DMS 273 treated with DMSO at 0.1 percent for 48 hours (cell line): ENCODE measurements at regions not wholly inside any gene's neighbourhood (a gene's known extent, or its start where the extent isn't known, plus 50 kb on each side); places are given as distances from the start of the nearest gene placed in this dataset.
"Not testable (repeated sequence)": the region's sequence is repeated elsewhere in the genome, so short reads cannot be mapped to it uniquely, and the experiment has no call there.

ENCODE experiments used
- DNase-seq: peaks from one replicate; lab custom pipeline; 2025; lab: John Stamatoyannopoulos, UW

DNA sequence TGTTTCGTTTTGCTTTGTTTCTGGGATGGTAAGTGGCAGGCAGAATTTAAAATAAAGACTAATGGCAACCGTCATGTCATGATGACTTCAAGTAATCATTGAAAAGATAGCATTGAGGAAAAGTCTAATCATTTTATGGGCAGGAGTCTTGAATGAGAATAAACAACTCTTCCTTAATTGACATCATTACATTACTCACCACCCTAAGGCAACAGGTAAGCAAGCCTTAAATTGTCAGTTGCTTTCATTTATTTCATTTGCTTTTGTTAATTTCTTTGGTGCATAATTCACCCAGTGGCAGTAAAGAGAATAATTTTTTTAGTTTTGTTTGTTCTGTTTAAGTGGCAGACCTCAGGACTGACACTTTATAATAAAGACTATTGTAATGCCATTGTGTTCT is 669.0 kb downstream of the RWDD3 start:
- DNase-seq = no peak

DNA sequence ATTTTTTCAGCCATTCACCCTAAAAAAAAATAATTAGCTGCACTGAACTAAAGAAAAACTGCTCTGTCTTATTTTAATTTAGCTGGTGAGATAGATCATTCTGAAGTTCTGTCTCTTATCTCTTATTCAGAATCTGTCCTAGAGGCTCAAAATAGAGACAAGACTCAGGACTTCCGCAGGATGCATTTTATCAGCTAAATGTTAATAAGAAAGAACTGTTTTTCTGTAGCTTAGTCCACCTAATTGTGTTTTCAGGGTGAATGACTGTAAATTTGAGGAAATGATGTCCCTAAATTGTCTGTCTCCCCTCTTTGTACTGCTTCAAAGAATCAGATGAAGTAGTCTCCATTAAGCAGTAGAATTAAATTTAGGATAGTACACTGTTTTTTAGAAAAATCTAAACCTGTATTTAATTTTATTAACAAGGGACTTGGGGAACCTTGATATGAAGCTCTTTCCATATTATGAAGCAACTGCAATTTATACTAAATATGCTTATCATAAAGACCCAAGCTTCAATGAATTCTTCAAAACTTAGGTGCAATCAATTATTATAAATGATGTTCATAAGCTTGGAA is 671.9 kb downstream of the RWDD3 start:
- DNase-seq = no peak

DNA sequence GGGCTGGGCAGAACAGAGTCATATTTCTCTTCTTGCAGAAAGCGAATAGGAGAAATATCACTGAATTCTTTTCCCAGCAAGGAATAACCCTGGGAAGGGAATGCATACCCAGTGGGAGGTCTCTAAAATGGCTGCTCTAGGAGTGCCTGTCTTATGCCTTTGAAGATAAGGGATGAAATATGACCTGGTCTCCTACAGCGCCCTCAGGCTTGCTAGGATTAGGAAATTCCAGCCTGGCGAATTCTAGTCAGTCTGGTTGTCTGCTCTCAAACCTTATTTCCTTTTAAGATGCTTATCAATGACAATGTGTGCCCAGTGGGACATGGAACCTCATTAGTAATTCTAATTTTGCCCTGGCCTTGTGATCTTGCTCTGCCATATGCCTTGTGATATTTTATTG is 677.7 kb downstream of the RWDD3 start:
- not testable (repeated sequence) for DNase-seq

GRCh38 chr1:95916616-95917015 is 682.6 kb downstream of the RWDD3 start:
- no peak for DNase-seq

DNA sequence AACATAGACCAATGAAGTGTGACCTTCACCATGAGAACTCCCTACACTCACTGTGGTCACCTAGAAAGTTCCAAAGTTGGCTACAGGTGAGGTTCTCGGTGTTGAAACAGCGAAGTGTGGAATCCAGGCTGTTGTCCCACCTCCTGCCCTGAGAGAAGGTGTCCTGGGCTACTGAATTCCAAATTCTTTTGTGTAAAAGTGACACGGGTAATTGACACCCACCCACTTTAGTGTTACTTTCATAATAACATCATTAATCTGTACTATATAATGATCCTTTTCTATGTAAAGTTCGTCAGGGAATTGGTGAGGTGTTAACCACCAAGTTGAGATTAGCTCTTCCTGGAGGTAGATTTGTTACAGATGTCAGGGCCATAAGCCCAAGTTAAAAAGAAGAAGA is 690.7 kb downstream of the RWDD3 start:
- no peak for DNase-seq

DNA sequence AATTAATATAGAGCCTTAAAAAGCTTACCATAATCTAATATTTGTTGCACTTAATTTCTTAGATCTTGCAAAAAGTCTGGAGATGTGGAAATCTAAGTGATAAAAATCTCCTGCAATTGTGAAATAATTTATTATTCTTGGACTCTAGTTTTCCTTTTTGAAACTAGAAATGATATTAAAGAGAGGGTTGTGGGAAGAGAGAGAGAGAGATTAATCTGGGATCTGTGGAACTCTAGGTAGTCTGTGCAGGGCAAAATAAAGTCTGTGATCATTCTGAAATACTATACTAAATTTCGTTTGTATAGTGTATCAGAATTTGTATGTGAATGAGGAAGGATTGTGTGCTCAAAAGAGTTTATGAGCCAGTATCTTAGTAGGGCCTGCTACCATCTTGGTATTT is 692.3 kb downstream of the RWDD3 start:
- DNase-seq = no peak

- no peak for DNase-seq
Observed at GRCh38 chr1:95927061-95927460, 693.1 kb downstream of the RWDD3 start.

DNA sequence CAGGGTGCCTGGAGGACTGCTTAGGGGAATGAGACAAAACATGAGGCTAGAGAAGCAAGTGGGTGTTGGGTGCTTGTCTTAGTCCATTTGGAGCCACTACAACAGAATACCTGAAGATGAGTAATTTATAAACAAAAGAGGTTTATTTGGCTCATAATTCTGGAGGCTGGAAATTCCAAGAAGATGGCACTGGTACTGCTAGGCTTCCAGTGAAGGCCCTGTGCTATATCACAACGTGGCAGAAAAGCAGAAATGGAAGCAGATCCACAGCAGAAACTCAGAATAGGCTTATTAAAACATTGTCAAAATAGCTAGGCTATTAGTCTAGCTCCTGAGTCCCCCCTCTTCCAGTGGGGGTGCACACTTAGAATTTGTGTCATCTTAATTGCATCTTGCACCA is 701.7 kb downstream of the RWDD3 start:
- DNase-seq = no peak

DNA sequence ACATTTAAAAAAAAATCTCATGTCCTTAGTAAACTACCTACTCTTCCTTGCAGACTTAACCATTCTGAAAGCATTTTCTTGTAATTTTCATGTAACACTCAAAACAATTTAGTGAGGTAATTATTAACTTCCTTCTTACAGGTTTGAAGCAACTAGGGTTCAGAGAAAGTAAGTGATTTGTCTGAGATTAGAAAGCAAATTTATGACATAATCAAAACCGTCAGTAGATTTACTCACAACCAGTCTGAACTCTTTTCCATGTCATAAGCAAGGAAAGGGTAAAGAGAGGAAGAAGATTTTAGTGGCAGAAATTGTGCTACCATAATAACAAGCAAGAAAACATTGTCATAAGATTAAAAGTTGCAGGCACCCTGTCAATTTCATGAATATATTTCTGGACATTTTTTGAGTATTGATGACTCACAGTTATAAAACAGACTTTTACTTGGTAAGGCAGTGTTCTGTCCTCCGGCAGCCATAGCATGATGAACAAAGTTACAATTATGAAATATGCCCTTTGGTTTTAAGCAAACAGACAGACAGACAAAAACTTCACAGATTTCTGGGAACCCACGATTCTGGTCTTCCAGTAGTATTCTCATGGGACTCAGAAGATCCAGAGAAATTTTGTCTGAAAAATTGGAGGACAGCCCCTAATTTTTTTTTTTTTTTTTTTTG is 707.2 kb downstream of the RWDD3 start:
- no peak for DNase-seq

DNA sequence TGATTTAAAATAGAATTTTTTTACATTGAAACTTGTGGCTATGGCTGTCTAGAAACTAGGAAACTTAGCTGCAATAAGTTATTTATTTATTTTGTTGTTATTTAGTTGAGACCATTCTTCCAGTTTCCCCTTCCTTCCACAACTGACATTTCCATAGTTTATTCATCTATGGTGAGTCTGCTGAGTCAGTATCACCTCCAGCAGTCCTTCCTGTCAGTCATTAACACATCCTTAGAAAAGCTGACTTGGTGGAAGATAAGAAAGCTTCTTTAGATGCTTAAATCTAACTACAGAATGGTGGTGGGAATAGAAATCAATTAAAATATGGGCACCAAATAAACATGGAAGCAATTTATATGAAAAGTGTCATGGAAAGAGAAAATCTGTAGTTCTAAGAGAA is 714.0 kb downstream of the RWDD3 start:
- no peak for DNase-seq

DNA sequence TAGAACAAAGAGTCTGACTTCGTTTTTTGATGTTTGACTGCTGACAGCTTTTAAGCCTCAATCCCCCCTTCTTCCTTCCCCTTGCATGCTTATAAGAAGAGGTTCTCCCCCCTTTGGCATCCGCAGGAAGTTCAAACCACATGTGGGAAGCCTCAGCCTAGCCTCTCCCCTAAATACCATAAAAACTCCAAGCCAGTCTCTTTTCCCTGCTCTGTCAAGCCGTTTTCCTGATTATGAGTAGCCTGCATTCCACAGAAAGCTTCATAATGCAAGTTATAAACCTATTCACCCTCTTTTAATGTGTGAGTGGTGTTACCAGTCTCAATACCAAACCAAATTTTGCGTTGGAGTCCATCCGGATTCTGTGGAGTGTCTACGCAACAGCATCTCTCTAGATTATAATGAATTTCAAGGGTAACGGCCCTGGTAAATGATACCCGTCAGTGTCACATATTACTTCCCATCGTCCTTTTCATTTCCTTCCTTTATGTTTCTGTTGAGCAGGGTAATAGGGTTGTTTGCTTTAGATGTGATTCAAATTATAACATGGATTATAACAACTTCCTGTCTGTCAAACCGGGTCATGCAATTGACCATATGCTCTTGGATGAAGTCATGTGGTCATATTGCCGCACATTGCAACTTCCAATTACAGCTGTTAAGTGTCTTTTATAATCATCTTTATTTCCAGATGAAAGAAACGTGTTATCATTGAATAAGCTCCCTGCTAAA is 717.5 kb downstream of the RWDD3 start:
- DNase-seq = no peak

GRCh38 chr1:95953015-95953414 is 719.0 kb downstream of the RWDD3 start:
- no peak for DNase-seq

DNA sequence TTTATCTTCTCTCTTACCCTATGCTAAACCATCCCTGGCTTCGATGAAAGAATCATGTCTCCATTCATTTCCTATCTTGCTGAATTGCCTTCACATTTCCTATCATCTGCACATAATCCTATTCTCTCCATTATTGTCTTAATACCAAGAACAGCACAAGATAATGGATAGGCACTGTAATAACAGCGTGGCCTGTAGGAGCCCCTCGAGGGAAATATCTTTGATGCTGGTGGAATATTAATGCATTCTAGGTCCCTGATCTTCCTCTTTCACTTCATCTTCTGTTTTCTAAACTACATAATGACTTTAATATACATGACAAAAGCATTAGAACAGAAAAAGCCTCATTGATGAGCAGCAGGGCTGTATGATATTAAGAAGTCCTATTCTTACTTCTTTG is 720.6 kb downstream of the RWDD3 start:
- no peak for DNase-seq

- DNase-seq = no peak
Observed at GRCh38 chr1:95956215-95956614, 722.2 kb downstream of the RWDD3 start.

DNA sequence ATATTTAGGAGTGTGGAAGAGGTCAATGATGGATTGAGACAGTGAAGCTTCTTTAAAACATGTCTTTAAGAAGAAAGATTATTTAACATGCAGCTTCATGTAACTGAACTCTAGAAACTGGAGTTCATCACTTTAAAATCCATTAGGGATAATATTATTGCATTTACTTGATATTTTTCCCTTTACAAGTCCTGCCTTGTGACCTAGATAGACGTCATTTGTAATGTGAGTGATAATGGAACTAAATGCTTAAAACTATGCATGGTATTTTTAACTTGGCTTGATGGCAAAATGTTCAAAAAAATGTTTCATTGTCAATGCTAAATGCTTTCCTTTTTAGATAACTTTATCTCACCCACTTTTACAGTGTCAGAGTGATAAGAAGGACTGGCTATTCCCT is 723.7 kb downstream of the RWDD3 start:
- no peak for DNase-seq

DNA sequence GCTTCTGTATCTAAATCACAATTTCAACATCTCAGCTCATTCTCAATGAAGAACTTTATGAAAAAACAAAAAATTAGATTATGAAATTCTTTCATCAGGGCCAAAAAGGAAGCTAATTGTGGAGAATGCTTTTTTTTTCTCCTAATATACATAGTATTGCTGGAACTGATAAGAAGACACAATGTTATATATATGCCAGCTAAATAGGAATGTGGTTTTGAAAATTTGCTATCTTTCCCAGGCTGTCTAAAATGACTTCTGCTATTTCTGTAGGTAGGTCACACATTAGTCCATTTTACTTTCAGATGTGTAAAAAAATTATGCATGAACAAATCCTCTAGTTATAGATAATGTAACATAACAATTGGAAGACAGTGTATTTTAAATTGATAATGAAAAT is 732.9 kb downstream of the RWDD3 start:
- no peak for DNase-seq

GRCh38 chr1:95974586-95974985 is 740.6 kb downstream of the RWDD3 start:
- DNase-seq = no peak

DNA sequence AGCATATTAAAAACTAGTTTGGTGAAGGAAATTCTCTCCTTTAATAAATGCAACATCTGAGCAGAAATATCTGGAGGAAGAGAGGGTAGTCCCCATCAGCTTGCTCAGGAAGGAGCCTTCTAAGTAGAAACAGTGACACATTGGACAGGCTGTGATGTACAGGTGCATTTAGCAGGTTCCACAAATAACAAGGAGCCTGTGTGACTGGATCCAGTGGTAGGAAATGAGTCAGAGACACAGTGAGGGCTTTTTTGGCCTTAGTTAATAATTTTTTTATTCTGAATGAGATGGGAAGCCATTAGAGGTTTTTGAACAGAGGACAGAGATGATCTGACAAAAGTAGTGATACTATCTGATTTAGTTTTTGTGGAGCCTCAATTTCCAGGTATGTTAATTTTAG is 738.9 kb upstream of the PTBP2 start:
- DNase-seq = no peak

DNA sequence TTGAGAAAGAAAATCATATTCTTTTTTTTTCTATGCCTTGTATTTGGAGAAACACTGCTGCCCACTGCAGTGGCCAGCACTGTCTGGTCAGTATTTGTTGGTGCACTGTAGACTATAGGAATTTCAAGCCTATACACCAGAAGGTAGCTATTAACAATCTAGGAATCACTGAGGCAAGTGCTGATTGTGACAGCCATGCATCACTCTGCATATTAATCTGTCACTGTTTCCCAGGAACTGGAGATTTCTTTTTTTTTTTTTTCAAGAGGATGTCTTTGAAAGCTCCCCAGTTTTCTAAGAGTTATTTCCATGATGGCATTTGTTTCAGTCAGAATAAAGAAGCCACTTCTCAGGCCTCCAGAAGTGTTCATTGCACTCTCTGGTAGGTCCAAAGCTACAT is 737.8 kb upstream of the PTBP2 start:
- no peak for DNase-seq

DNA sequence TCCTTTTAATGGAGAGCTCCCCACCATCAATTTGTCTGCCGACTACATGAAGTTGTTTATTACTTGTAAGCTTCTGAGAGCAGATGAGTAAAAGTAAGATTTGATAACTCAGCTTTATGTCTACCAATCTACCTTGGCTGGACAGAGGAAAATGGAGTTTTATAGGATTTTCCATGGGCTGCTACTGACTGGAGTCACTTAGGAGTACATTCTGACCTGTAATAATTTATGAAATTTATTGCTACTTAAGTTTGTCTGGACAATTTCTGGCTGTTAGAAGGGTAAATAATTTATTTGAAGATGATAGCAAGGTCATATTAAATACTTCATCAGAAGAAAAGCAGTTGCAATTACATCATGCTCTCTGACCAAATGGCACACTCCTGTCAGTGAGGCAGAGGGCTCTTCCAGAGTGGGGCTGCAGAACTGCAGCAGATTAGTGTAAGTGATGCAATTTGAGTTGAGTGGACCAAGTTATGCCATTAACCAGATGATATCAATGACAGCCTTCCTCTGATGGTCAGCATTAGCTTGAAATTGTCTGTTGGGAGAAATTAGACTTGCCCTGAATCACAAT is 736.7 kb upstream of the PTBP2 start:
- no peak for DNase-seq

- DNase-seq = no peak
Observed at GRCh38 chr1:95990033-95990432, 731.6 kb upstream of the PTBP2 start.

GRCh38 chr1:95991787-95992520 is 729.6 kb upstream of the PTBP2 start:
- no peak for DNase-seq

DNA sequence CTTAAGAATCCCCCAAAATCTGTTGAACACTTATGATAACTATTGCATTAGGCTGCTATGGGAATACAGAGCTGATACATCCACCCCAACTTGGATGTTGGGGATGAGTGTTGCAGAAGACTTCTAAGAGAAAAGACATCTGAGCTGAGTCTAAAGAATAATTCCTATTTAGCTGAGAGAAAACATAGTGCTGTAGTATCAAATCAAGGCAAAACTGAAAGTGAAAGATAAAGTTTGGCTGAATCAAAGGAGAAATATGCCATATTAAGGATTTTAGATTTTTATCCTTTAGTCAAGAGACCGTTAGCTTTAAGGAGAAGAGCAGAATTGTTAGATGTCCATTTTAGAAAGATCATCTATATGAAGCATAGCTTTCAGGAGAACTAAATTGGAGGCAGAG is 726.9 kb upstream of the PTBP2 start:
- no peak for DNase-seq
